ENCODE measurements at regions not wholly inside any gene's neighbourhood (a gene's known extent, or its start where the extent isn't known, plus 50 kb on each side); places are given as distances from the start of the nearest gene placed in this dataset.

GRCh38 chr11:35064114-35064800 lies 74.7 kb upstream of the CD44 start:
- no peak for TF ChIP-seq POLR2A (IDR thresholded peaks at IDR 0.05)
- TF ChIP-seq CTCF (IDR thresholded peaks at IDR 0.05): no peak

Measured in ovary (tissue), 3 donors.